ENCODE measurements at regions not wholly inside any gene's neighbourhood (a gene's known extent, or its start where the extent isn't known, plus 50 kb on each side); places are given as distances from the start of the nearest gene placed in this dataset.
"Not testable (repeated sequence)": the region's sequence is repeated elsewhere in the genome, so short reads cannot be mapped to it uniquely, and the experiment has no call there.

GRCh38 chr2:122085672-122086071 is 330.2 kb downstream of the TSN start:
- not testable (repeated sequence) for TF ChIP-seq CTCF (IDR thresholded peaks at IDR 0.05; ENCODE audit: low read depth, low read length, poor library complexity, severe bottlenecking); EZH2phosphoT487 (IDR thresholded peaks at IDR 0.05; ENCODE audit: borderline replicate concordance, low read length)
